ENCODE measurements at regions not wholly inside any gene's neighbourhood (a gene's known extent, or its start where the extent isn't known, plus 50 kb on each side); places are given as distances from the start of the nearest gene placed in this dataset.

GRCh38 chr5:3796736-3797135 lies 201.1 kb downstream of the IRX1 start:
- no peak for TF ChIP-seq CTCF (IDR thresholded peaks at IDR 0.05; ENCODE audit: borderline replicate concordance, extremely low read depth, insufficient read depth)
- no peak for FAIRE-seq
- intact Hi-C loops (cut with DNase I) = no loop called here

DNA sequence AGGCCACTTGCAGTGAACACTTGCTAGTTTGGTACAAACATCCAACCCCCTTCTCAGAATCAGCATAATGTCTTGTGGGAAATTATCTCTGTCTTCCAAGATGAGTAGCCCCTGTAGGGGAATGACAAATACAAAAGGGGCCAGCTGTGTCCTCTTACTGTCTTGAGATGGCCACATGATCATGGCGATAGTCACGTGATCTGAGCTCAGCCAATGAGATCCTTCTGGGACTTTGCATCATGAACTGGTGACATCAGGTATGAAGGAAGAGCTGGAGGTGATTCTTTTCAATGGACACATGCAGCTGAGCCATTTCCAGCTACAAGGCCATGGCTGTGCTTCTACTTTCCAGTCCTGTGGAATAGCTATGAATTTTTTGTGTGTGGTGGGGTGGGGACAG lies 206.3 kb downstream of the IRX1 start:
- FAIRE-seq (no peak), DNase-seq (no peak)
- Histone ChIP-seq H3K27me3 (ENCODE audit: control insufficient read depth, insufficient read depth, low read length) (no peaks in the 10 kb centered on the region), H3K27ac (ENCODE audit: low read depth in 2 of 2, low read length in 2 of 2) (no peak overlapping the region), H3K4me1 (ENCODE audit: control insufficient read depth in 2 of 3, insufficient read depth in 2 of 3, low read depth in 1 of 3, low read length in 3 of 3) (no peaks in the 10 kb centered on the region), H3K9ac (ENCODE audit: low read length in 3 of 3) (no peak overlapping the region), H3K9me3 (ENCODE audit: control insufficient read depth in 2 of 3, insufficient read depth in 1 of 3, low read length in 3 of 3) (no peaks in the 10 kb centered on the region), H3K36me3 (ENCODE audit: control insufficient read depth in 2 of 3, insufficient read depth in 3 of 3, low read length in 3 of 3) (no peaks in the 10 kb centered on the region), H3K4me3 (ENCODE audit: low read length in 3 of 3) (no peak overlapping the region)
- intact Hi-C loops (cut with DNase I) = no loop called here
- no peak for TF ChIP-seq CTCF (IDR thresholded peaks at IDR 0.05; ENCODE audit: borderline replicate concordance, extremely low read depth, insufficient read depth)

More at GRCh38 chr5:3796736-3797135, 201.1 kb downstream of the IRX1 start:
- Histone ChIP-seq H3K4me3 (ENCODE audit: low read length in 3 of 3) (no peak overlapping the region), H3K36me3 (ENCODE audit: control insufficient read depth in 2 of 3, insufficient read depth in 3 of 3, low read length in 3 of 3) (no peaks in the 10 kb centered on the region), H3K27ac (ENCODE audit: low read depth in 2 of 2, low read length in 2 of 2) (no peak overlapping the region), H3K9me3 (ENCODE audit: control insufficient read depth in 2 of 3, insufficient read depth in 1 of 3, low read length in 3 of 3) (no peaks in the 10 kb centered on the region), H3K9ac (ENCODE audit: low read length in 3 of 3) (no peak overlapping the region), H3K27me3 (ENCODE audit: control insufficient read depth, insufficient read depth, low read length) (no peaks in the 10 kb centered on the region), H3K4me1 (ENCODE audit: control insufficient read depth in 2 of 3, insufficient read depth in 2 of 3, low read depth in 1 of 3, low read length in 3 of 3) (no peaks in the 10 kb centered on the region)
- no peak for DNase-seq

- H3K27ac ChIP-seq (ENCODE audit: low read depth in 2 of 2, low read length in 2 of 2) = no peak overlapping the region
- no peak for DNase-seq
- intact Hi-C loops (cut with DNase I) = no loop called here
- H3K9ac ChIP-seq (ENCODE audit: low read length in 3 of 3) = no peak overlapping the region
- no peaks in the 10 kb centered on the region for H3K4me1 ChIP-seq (ENCODE audit: control insufficient read depth in 2 of 3, insufficient read depth in 2 of 3, low read depth in 1 of 3, low read length in 3 of 3)
- no peaks in the 10 kb centered on the region for H3K36me3 ChIP-seq (ENCODE audit: control insufficient read depth in 2 of 3, insufficient read depth in 3 of 3, low read length in 3 of 3)
- H3K27me3 ChIP-seq (ENCODE audit: control insufficient read depth, insufficient read depth, low read length) = no peaks in the 10 kb centered on the region
- TF ChIP-seq CTCF (IDR thresholded peaks at IDR 0.05; ENCODE audit: borderline replicate concordance, extremely low read depth, insufficient read depth) = no peak
- FAIRE-seq = no peak
- H3K9me3 ChIP-seq (ENCODE audit: control insufficient read depth in 2 of 3, insufficient read depth in 1 of 3, low read length in 3 of 3) = no peaks in the 10 kb centered on the region
- no peak overlapping the region for H3K4me3 ChIP-seq (ENCODE audit: low read length in 3 of 3)
Observed at GRCh38 chr5:3809455-3809854, 213.8 kb downstream of the IRX1 start.

DNA sequence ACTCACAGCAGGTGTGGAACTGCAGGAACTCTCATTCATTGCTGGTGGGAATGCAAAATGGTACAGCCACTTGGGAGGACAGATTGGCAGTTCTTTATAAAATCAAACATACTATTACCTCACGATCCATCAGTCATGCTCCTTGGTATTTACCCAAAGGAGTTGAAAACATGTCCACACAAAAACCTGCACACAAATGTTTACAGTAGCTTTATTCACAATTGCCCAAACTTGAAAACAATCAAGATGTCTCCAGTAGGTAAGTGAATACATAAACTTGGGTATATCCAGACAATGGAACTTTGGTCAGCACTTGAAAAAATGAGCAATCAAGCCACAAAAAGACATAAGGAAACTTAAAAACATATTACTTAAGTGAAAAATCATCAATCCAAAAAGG lies 215.5 kb downstream of the IRX1 start:
- H3K27me3 ChIP-seq (ENCODE audit: control insufficient read depth, insufficient read depth, low read length) = no peaks in the 10 kb centered on the region
- intact Hi-C loops (cut with DNase I) = no loop called here
- no peaks in the 10 kb centered on the region for H3K4me1 ChIP-seq (ENCODE audit: control insufficient read depth in 2 of 3, insufficient read depth in 2 of 3, low read depth in 1 of 3, low read length in 3 of 3)
- no peaks in the 10 kb centered on the region for H3K9me3 ChIP-seq (ENCODE audit: control insufficient read depth in 2 of 3, insufficient read depth in 1 of 3, low read length in 3 of 3)
- no peak for TF ChIP-seq CTCF (IDR thresholded peaks at IDR 0.05; ENCODE audit: borderline replicate concordance, extremely low read depth, insufficient read depth)
- H3K9ac ChIP-seq (ENCODE audit: low read length in 3 of 3) = no peak overlapping the region
- H3K27ac ChIP-seq (ENCODE audit: low read depth in 2 of 2, low read length in 2 of 2) = no peak overlapping the region
- DNase-seq (no peak), FAIRE-seq (no peak)
- H3K4me3 ChIP-seq (ENCODE audit: low read length in 3 of 3) = no peak overlapping the region
- no peaks in the 10 kb centered on the region for H3K36me3 ChIP-seq (ENCODE audit: control insufficient read depth in 2 of 3, insufficient read depth in 3 of 3, low read length in 3 of 3)

Measured in kidney (tissue), 13 donors.